Spleen (tissue), 11 donors: ENCODE measurements at regions not wholly inside any gene's neighbourhood (a gene's known extent, or its start where the extent isn't known, plus 50 kb on each side); places are given as distances from the start of the nearest gene placed in this dataset.

ENCODE experiments used
- DNase-seq: peaks from one replicate; pipeline ENCODE4 v3.0.0-alpha.2; 2020
- H3K27ac ChIP-seq, 8 donors: fragments of 200-600 bp; sonication (generic) in 7 of 8; 1 replicate in 4 of 8; 2 replicates in 4 of 8; pipeline versions ENCODE4 v1.5.0 to v1.8.0; 2016 to 2021; ENCODE audit warnings: inconsistent platforms in 4 of 8, mild to moderate bottlenecking in 4 of 8, moderate library complexity in 1 of 8
- H3K27me3 ChIP-seq, 7 donors: fragments of 200-600 bp; sonication (generic) in 6 of 7; replicated peaks in 1 of 7; 1 replicate in 4 of 7; 2 replicates in 3 of 7; pipeline versions ENCODE4 v1.5.0 to v1.8.0; 2016 to 2021; ENCODE audit warnings: inconsistent platforms in 3 of 7, mild to moderate bottlenecking in 1 of 7
- H3K36me3 ChIP-seq, 6 donors: fragments of 200-600 bp; sonication (generic) in 5 of 6; 1 replicate in 4 of 6; 2 replicates in 2 of 6; pipeline versions ENCODE4 v1.5.0 to v1.8.0; 2016 to 2021; ENCODE audit warnings: inconsistent platforms in 2 of 6
- H3K4me1 ChIP-seq, 6 donors: fragments of 200-600 bp; sonication (generic) in 5 of 6; 1 replicate in 3 of 6; 2 replicates in 3 of 6; pipeline versions ENCODE4 v1.5.0 to v1.8.0; 2016 to 2021; ENCODE audit warnings: inconsistent platforms in 3 of 6
- H3K4me3 ChIP-seq, 8 donors: fragments of 200-600 bp; sonication (generic) in 7 of 8; 1 replicate in 4 of 8; 2 replicates in 4 of 8; pipeline versions ENCODE4 v1.5.0 to v1.8.0; 2016 to 2021; ENCODE audit warnings: inconsistent platforms in 4 of 8, mild to moderate bottlenecking in 4 of 8, moderate library complexity in 2 of 8
- H3K9me3 ChIP-seq, 8 donors: fragments of 200-600 bp; sonication (generic) in 7 of 8; 1 replicate in 4 of 8; 2 replicates in 4 of 8; pipeline versions ENCODE4 v1.5.0 to v1.8.0; 2016 to 2021; ENCODE audit warnings: inconsistent platforms in 4 of 8
- CTCF ChIP-seq, 11 experiments: fragments of 200-600 bp in 7 of 11; fragments of 450-650 bp in 4 of 11; sonication (generic) in 4 of 11; IDR thresholded peaks in 8 of 11; conservative IDR thresholded peaks in 3 of 11; 1 replicate in 7 of 11; 2 replicates in 4 of 11; pipeline versions ENCODE4 v1.4.0 to v1.8.0; 2016 to 2021; ENCODE audit warnings: antibody characterized with exemption in 11 of 11, inconsistent platforms in 4 of 11, mild to moderate bottlenecking in 1 of 11
- POLR2A ChIP-seq, 3 donors: fragments of 450-650 bp; IDR thresholded peaks; one replicate each; pipeline ENCODE4 v1.5.1; 2017; ENCODE audit warnings: antibody characterized with exemption in 3 of 3, mild to moderate bottlenecking in 1 of 3
- POLR2AphosphoS5 ChIP-seq, 3 donors: sonication (generic); formaldehyde crosslinking; IDR thresholded peaks; one replicate each; pipeline ENCODE4 v1.5.1; 2017; ENCODE audit warnings: antibody characterized with exemption in 3 of 3
- WGBS, 5 donors: extraction: QIAGEN DNeasy Blood & Tissue Kit in 3 of 5; methylation state at CpG; one replicate each; pipeline versions ENCODE4 v1.1.5 to v1.1.7; 2013 to 2018; 5-methylcytosine and 5-hydroxymethylcytosine counted together
- intact Hi-C: fragments of 100-400 bp; cut with DNase I; formaldehyde crosslinking; loops from one replicate; pipeline ENCODE4 v1.15.0; 2023; ENCODE audit warnings: low total_unique reads
- donor health status: healthy with polysubstance abuse.
- donor health status: DM: no; HTN: no; CAD: no; lungs with moderate emphysema.
- donor health status: DM: no; HTN: no; CAD: no.
- donor health status: Bipolar disorder and iron deficiency.
- donor health status: healthy.
- donor health status: DM: no; HTN: no; CAD: no.
- donor health status: DM: yes; HTN: yes; CAD: no.

- Histone ChIP-seq H3K27me3 (peaks cover 0 to 2% (median 0%) of the 10 kb centered on the region in 7 donors), H3K27ac (no peak overlapping the region), H3K4me3 (no peak overlapping the region), H3K36me3 (no peaks in the 10 kb centered on the region), H3K9me3 (peaks cover 0 to 6% (median 2%) of the 10 kb centered on the region in 8 donors), H3K4me1 (no peaks in the 10 kb centered on the region)
- 60 to 74% (median 65%) methylated on average over 9 to 20 of the region's 20 CpGs for WGBS, 5 donors
- peak in 7 of 11 experiments; percentile 18 to 47 (median 29) for TF ChIP-seq CTCF (IDR thresholded peaks at IDR 0.05 in 8 of 11, conservative IDR thresholded peaks at IDR 0.05 in 3 of 11)
- no peak for TF ChIP-seq POLR2A (IDR thresholded peaks at IDR 0.05)
- no peak for TF ChIP-seq POLR2AphosphoS5 (IDR thresholded peaks at IDR 0.05)
- DNase-seq: peak; percentile 81
- intact Hi-C loops: no loop called here
Measured at GRCh38 chr11:135075740-135076139, 663.7 kb upstream of the B3GAT1 start.

GRCh38 chr11:135074397-135074998 is 662.5 kb upstream of the B3GAT1 start:
- H3K27me3 ChIP-seq: peaks cover 0 to 14% (median 0%) of the 10 kb centered on the region in 7 donors
- intact Hi-C loops: no loop called here
- H3K36me3 ChIP-seq: no peaks in the 10 kb centered on the region
- H3K4me1 ChIP-seq: no peaks in the 10 kb centered on the region
- no peak for TF ChIP-seq CTCF (IDR thresholded peaks at IDR 0.05 in 8 of 11, conservative IDR thresholded peaks at IDR 0.05 in 3 of 11)
- no peak for TF ChIP-seq POLR2AphosphoS5 (IDR thresholded peaks at IDR 0.05)
- TF ChIP-seq POLR2A (IDR thresholded peaks at IDR 0.05): no peak
- WGBS, 5 donors: 78 to 92% (median 85%) methylated on average over 5 of the region's 5 CpGs
- DNase-seq: no peak
- no peak overlapping the region for H3K4me3 ChIP-seq
- H3K27ac ChIP-seq: no peak overlapping the region
- peaks cover 0 to 6% (median 2%) of the 10 kb centered on the region in 8 donors for H3K9me3 ChIP-seq

- 85 to 94% (median 89%) methylated on average over 4 to 5 of the region's 5 CpGs for WGBS, 5 donors
- intact Hi-C loops: no loop called here
- no peak overlapping the region for H3K27ac ChIP-seq
- peaks cover 0 to 6% (median 2%) of the 10 kb centered on the region in 8 donors for H3K9me3 ChIP-seq
- no peaks in the 10 kb centered on the region for H3K4me1 ChIP-seq
- no peaks in the 10 kb centered on the region for H3K36me3 ChIP-seq
- no peak overlapping the region for H3K4me3 ChIP-seq
- no peak for TF ChIP-seq POLR2AphosphoS5 (IDR thresholded peaks at IDR 0.05)
- TF ChIP-seq CTCF (IDR thresholded peaks at IDR 0.05 in 8 of 11, conservative IDR thresholded peaks at IDR 0.05 in 3 of 11): no peak
- TF ChIP-seq POLR2A (IDR thresholded peaks at IDR 0.05): no peak
- no peak for DNase-seq
- H3K27me3 ChIP-seq: peaks cover 0 to 16% (median 0%) of the 10 kb centered on the region in 7 donors
Measured at GRCh38 chr11:135073870-135074269, 661.8 kb upstream of the B3GAT1 start.

GRCh38 chr11:135073381-135073780 is 661.3 kb upstream of the B3GAT1 start:
- Histone ChIP-seq H3K27ac (no peak overlapping the region), H3K4me1 (no peaks in the 10 kb centered on the region), H3K4me3 (no peak overlapping the region), H3K27me3 (peaks cover 0 to 21% (median 0%) of the 10 kb centered on the region in 7 donors), H3K9me3 (peaks cover 0 to 6% (median 2%) of the 10 kb centered on the region in 8 donors), H3K36me3 (no peaks in the 10 kb centered on the region)
- TF ChIP-seq POLR2A (IDR thresholded peaks at IDR 0.05) (no peak), POLR2AphosphoS5 (IDR thresholded peaks at IDR 0.05) (no peak), CTCF (IDR thresholded peaks at IDR 0.05 in 8 of 11, conservative IDR thresholded peaks at IDR 0.05 in 3 of 11) (no peak)
- DNase-seq: no peak
- intact Hi-C loops: no loop called here
- 61 to 88% (median 67%) methylated on average over 5 to 7 of the region's 7 CpGs for WGBS, 5 donors
